ENCODE measurements at regions not wholly inside any gene's neighbourhood (a gene's known extent, or its start where the extent isn't known, plus 50 kb on each side); places are given as distances from the start of the nearest gene placed in this dataset.

GRCh38 chr9:28197653-28198052 lies 624.4 kb upstream of the C9orf72 start:
- TF ChIP-seq ZFX (IDR thresholded peaks at IDR 0.05): no peak
- TF ChIP-seq CTCF (conservative IDR thresholded peaks at IDR 0.05): no peak

All from C4-2B (cell line).